HL-60 (cell line): ENCODE measurements at regions not wholly inside any gene's neighbourhood (a gene's known extent, or its start where the extent isn't known, plus 50 kb on each side); places are given as distances from the start of the nearest gene placed in this dataset.

Experiments
- DNase-seq, 2 experiments: peaks; one replicate each; pipeline ENCODE4 v3.0.0-alpha.2; 2010 to 2020; ENCODE audit warnings: low read depth in 1 of 2, low spot score in 1 of 2
- H3K27ac ChIP-seq: fragments of 250-450 bp; sonication (Bioruptor Pico); replicated peaks from 2 replicates; pipeline ENCODE4 v1.5.1; 2020; ENCODE audit warnings: mild to moderate bottlenecking, moderate library complexity
- H3K27me3 ChIP-seq: fragments of 250-450 bp; sonication (Bioruptor Pico); 2 replicates; pipeline ENCODE4 v1.5.1; 2021; ENCODE audit warnings: mild to moderate bottlenecking, moderate library complexity; ENCODE audit not compliant: insufficient read depth, poor library complexity, severe bottlenecking
- H3K4me3 ChIP-seq: replicated peaks from 2 replicates; pipeline ENCODE4 v1.5.1; 2011; ENCODE audit warnings: mild to moderate bottlenecking, control low read depth, low read length; ENCODE audit not compliant: insufficient read depth
- CTCF ChIP-seq: IDR thresholded peaks from one replicate; pipeline ENCODE4 v1.5.1; 2011; ENCODE audit warnings: low read length, control low read depth, inconsistent platforms; ENCODE audit not compliant: insufficient read depth
- GABPA ChIP-seq: IDR thresholded peaks from 2 replicates; pipeline ENCODE4 v1.6.1; 2012; ENCODE audit warnings: low read depth
- POLR2AphosphoS5 ChIP-seq: IDR thresholded peaks from 2 replicates; pipeline ENCODE4 v1.6.1; 2012; ENCODE audit warnings: low read depth
- REST ChIP-seq: IDR thresholded peaks from 2 replicates; pipeline ENCODE4 v1.6.1; 2012; ENCODE audit warnings: low read depth; ENCODE audit not compliant: insufficient replicate concordance
- SPI1 ChIP-seq: IDR thresholded peaks from 2 replicates; pipeline ENCODE4 v1.6.1; 2012; ENCODE audit warnings: low read depth, mild to moderate bottlenecking, borderline replicate concordance

- H3K27ac ChIP-seq = no peak overlapping the region
- TF ChIP-seq SPI1 (no peak), GABPA (no peak), POLR2AphosphoS5 (no peak), CTCF (no peak), REST (no peak)
Measured at GRCh38 chr13:107976628-107977027, 238.7 kb downstream of the LIG4 start.

GRCh38 chr13:107974409-107974808 lies 240.9 kb downstream of the LIG4 start:
- no peak for DNase-seq
- Histone ChIP-seq H3K27ac (no peak overlapping the region), H3K27me3 (no peaks in the 10 kb centered on the region), H3K4me3 (no peak overlapping the region)
- no peak for TF ChIP-seq GABPA
- TF ChIP-seq POLR2AphosphoS5 = no peak
- no peak for TF ChIP-seq REST

More at GRCh38 chr13:107976628-107977027, 238.7 kb downstream of the LIG4 start:
- Histone ChIP-seq H3K27me3 (no peaks in the 10 kb centered on the region), H3K4me3 (no peak overlapping the region)
- DNase-seq = no peak

GRCh38 chr13:107969546-107969945 lies 245.8 kb downstream of the LIG4 start:
- Histone ChIP-seq H3K27me3 (no peaks in the 10 kb centered on the region), H3K27ac (no peak overlapping the region), H3K4me3 (no peak overlapping the region)
- TF ChIP-seq REST (no peak), POLR2AphosphoS5 (no peak), SPI1 (no peak), GABPA (no peak), CTCF (no peak)
- no peak for DNase-seq

GRCh38 chr13:107968470-107968869 lies 246.9 kb downstream of the LIG4 start:
- Histone ChIP-seq H3K27me3 (no peaks in the 10 kb centered on the region), H3K4me3 (no peak overlapping the region), H3K27ac (no peak overlapping the region)
- DNase-seq = no peak
- no peak for TF ChIP-seq CTCF
- no peak for TF ChIP-seq REST
- no peak for TF ChIP-seq SPI1
- no peak for TF ChIP-seq GABPA
- no peak for TF ChIP-seq POLR2AphosphoS5
